ENCODE measurements at regions not wholly inside any gene's neighbourhood (a gene's known extent, or its start where the extent isn't known, plus 50 kb on each side); places are given as distances from the start of the nearest gene placed in this dataset.

GRCh38 chr13:106867249-106867648 is 299.3 kb upstream of the ARGLU1 start:
- TF ChIP-seq CTCF (IDR thresholded peaks at IDR 0.05; ENCODE audit: insufficient read depth, low read depth, low read length) (no peak), EZH2 (IDR thresholded peaks at IDR 0.05; ENCODE audit: insufficient read depth, low read length) (no peak)

All from astrocyte (in vitro differentiated cells and primary cell).